IMR-90 (cell line): ENCODE measurements at regions not wholly inside any gene's neighbourhood (a gene's known extent, or its start where the extent isn't known, plus 50 kb on each side); places are given as distances from the start of the nearest gene placed in this dataset.

Experiments
- ATAC-seq: fragments of 200-7000 bp; cut with Tn5 transposase; 2 replicates; pipeline ENCODE4 v1.9.1; 2020; ENCODE audit warnings: low read depth, mild to moderate bottlenecking, moderate library complexity
- BruUV-seq: library from RNA; stranded (reverse); fragments of 400-500 nt; replicated peaks from 2 replicates; lab custom pipeline; 2021; lab: Mats Ljungman, UMichigan
- CTCF ChIA-PET: fragments of 300-600 bp; formaldehyde crosslinking; extraction: SDS; loops from one replicate; lab custom pipeline; 2021; ENCODE audit warnings: antibody characterized with exemption; lab: Yijun Ruan, JAX
- POLR2A ChIA-PET: fragments of 300-600 bp; sonication (Branson Sonifier 250); formaldehyde crosslinking; loops from one replicate; lab custom pipeline; 2022; ENCODE audit warnings: antibody characterized with exemption; ENCODE audit not compliant: unreplicated experiment; lab: Charles Lee
- DNase-seq: peaks from one replicate; pipeline ENCODE4 v3.0.0; 2013
- H2AFZ ChIP-seq: replicated peaks from 2 replicates; pipeline ENCODE3; 2013; ENCODE audit warnings: low read length, mild to moderate bottlenecking; ENCODE audit not compliant: poor library complexity
- H2AK5ac ChIP-seq: 2 replicates; pipeline ENCODE4 v1.6.1; 2013; ENCODE audit warnings: low read depth, low read length, inconsistent platforms
- H2AK9ac ChIP-seq: replicated peaks from 2 replicates; pipeline ENCODE3; 2013; ENCODE audit warnings: mild to moderate bottlenecking, low read depth, low read length, moderate library complexity; ENCODE audit not compliant: poor library complexity
- H2BK120ac ChIP-seq: 2 replicates; pipeline ENCODE4 v1.6.1; 2013; ENCODE audit warnings: low read depth, low read length, inconsistent platforms
- H2BK15ac ChIP-seq: 3 replicates; pipeline ENCODE4 v1.6.1; 2013; ENCODE audit warnings: low read depth, low read length, inconsistent platforms
- H2BK20ac ChIP-seq: 2 replicates; pipeline ENCODE4 v1.6.1; 2013; ENCODE audit warnings: low read depth, mild to moderate bottlenecking, inconsistent platforms, low read length, moderate library complexity
- H2BK5ac ChIP-seq: 2 replicates; pipeline ENCODE4 v1.6.1; 2013; ENCODE audit warnings: mild to moderate bottlenecking, low read depth, low read length, inconsistent platforms; ENCODE audit not compliant: poor library complexity, severe bottlenecking
- H3K14ac ChIP-seq: replicated peaks from 2 replicates; pipeline ENCODE4 v1.6.1; 2013; ENCODE audit warnings: low read depth, low read length, inconsistent platforms
- H3K18ac ChIP-seq: 2 replicates; pipeline ENCODE4 v1.6.1; 2013; ENCODE audit warnings: low read depth, low read length, control low read depth
- H3K23ac ChIP-seq: 2 replicates; pipeline ENCODE4 v1.6.1; 2013; ENCODE audit warnings: low read depth, low read length, inconsistent platforms
- H3K27ac ChIP-seq: 2 replicates; pipeline ENCODE4 v1.5.1; 2013; ENCODE audit warnings: mild to moderate bottlenecking, control low read depth, low read length; ENCODE audit not compliant: insufficient read depth
- H3K27me3 ChIP-seq: 2 replicates; pipeline ENCODE4 v1.6.1; 2013; ENCODE audit warnings: low read length; ENCODE audit not compliant: control insufficient read depth, insufficient read depth
- H3K36me3 ChIP-seq: 2 replicates; pipeline ENCODE4 v1.6.1; 2013; ENCODE audit warnings: low read length, mixed read lengths; ENCODE audit not compliant: control insufficient read depth, insufficient read depth
- H3K4ac ChIP-seq: 2 replicates; pipeline ENCODE4 v1.6.1; 2013; ENCODE audit warnings: low read depth, low read length, inconsistent platforms
- H3K4me1 ChIP-seq: 2 replicates; pipeline ENCODE4 v1.6.1; 2013; ENCODE audit warnings: low read length, mixed read lengths; ENCODE audit not compliant: control insufficient read depth, insufficient read depth
- H3K4me2 ChIP-seq: 2 replicates; pipeline ENCODE4 v1.6.1; 2013; ENCODE audit warnings: low read depth, mild to moderate bottlenecking, control low read depth, low read length, moderate library complexity
- H3K4me3 ChIP-seq: 2 replicates; pipeline ENCODE4 v1.5.1; 2013; ENCODE audit warnings: low read depth, mild to moderate bottlenecking, control low read depth, low read length, moderate library complexity; ENCODE audit not compliant: insufficient read depth
- H3K56ac ChIP-seq: 2 replicates; pipeline ENCODE4 v1.6.1; 2013; ENCODE audit warnings: low read length, inconsistent platforms; ENCODE audit not compliant: insufficient read depth; ENCODE audit errors: extremely low read depth
- H3K79me1 ChIP-seq, 2 experiments: 2 replicates each; pipeline ENCODE4 v1.6.1; 2013; ENCODE audit warnings: low read length in 2 of 2, inconsistent platforms in 1 of 2, low read depth in 1 of 2
- H3K9ac ChIP-seq: 2 replicates; pipeline ENCODE4 v1.6.1; 2013; ENCODE audit warnings: low read depth, low read length, control low read depth
- H3K9me1 ChIP-seq: 2 replicates; pipeline ENCODE4 v1.6.1; 2013; ENCODE audit warnings: low read length, inconsistent platforms; ENCODE audit not compliant: insufficient read depth
- H3K9me3 ChIP-seq: 2 replicates; pipeline ENCODE4 v1.6.1; 2013; ENCODE audit warnings: low read length; ENCODE audit not compliant: control insufficient read depth, insufficient read depth
- H4K20me1 ChIP-seq: 2 replicates; pipeline ENCODE4 v1.6.1; 2013; ENCODE audit warnings: low read length, inconsistent platforms; ENCODE audit not compliant: insufficient read depth
- H4K5ac ChIP-seq: 2 replicates; pipeline ENCODE4 v1.6.1; 2013; ENCODE audit warnings: mild to moderate bottlenecking, low read depth, low read length, control low read depth
- H4K8ac ChIP-seq, 2 experiments: 2 replicates each; pipeline ENCODE4 v1.6.1; 2013; ENCODE audit warnings: low read depth in 2 of 2, low read length in 2 of 2, control low read depth in 1 of 2, inconsistent platforms in 1 of 2
- H4K91ac ChIP-seq: 2 replicates; pipeline ENCODE4 v1.6.1; 2013; ENCODE audit warnings: low read depth, low read length, inconsistent platforms; ENCODE audit not compliant: insufficient read depth
- CHD1 ChIP-seq: IDR thresholded peaks from 2 replicates; pipeline ENCODE4 v1.6.1; 2012; ENCODE audit warnings: low read depth, low read length, improper control_type of control experiment
- MAFK ChIP-seq: IDR thresholded peaks from 2 replicates; pipeline ENCODE4 v1.6.1; 2012; ENCODE audit warnings: low read depth, low read length, improper control_type of control experiment
- MXI1 ChIP-seq: IDR thresholded peaks from 2 replicates; pipeline ENCODE4 v1.6.1; 2012; ENCODE audit warnings: low read depth, mild to moderate bottlenecking, low read length, moderate library complexity, borderline replicate concordance
- RFX5 ChIP-seq: IDR thresholded peaks from 2 replicates; pipeline ENCODE4 v1.8.0; 2012; ENCODE audit warnings: low read depth, mild to moderate bottlenecking, low read length, moderate library complexity
- SMC3 ChIP-seq: fragments of 150-350 bp; IDR thresholded peaks from 2 replicates; pipeline ENCODE4 v1.6.1; 2016; ENCODE audit warnings: low read depth, mild to moderate bottlenecking, antibody characterized with exemption, low read length, moderate library complexity
- WGBS, 2 experiments: methylation state at CpG; one replicate each; pipeline versions ENCODE4 v1.1.5 to v1.1.7; 2013; ENCODE audit warnings: missing lambda C conversion rate in 2 of 2; ENCODE audit not compliant: insufficient read length in 1 of 2; ENCODE audit errors: extremely low coverage in 2 of 2; 5-methylcytosine and 5-hydroxymethylcytosine counted together
- dilution Hi-C: fragments of 300-500 bp; cut with HindIII; formaldehyde crosslinking; loops from one replicate; pipeline ENCODE4 v1.14.3; 2018; ENCODE audit warnings: low sequenced_read_pairs; ENCODE audit not compliant: unreplicated experiment
- in situ Hi-C: fragments of 300-500 bp; cut with MboI; formaldehyde crosslinking; loops from 3 replicates; pipeline ENCODE4 v1.14.3; 2019; ENCODE audit warnings: low sequenced_read_pairs, inconsistent platforms, mixed read lengths
- intact Hi-C: fragments of 100-400 bp; cut with micrococcal nuclease; formaldehyde crosslinking; loops from 2 replicates; pipeline ENCODE4 v1.10.0; 2022
- TF ChIP-seq, protein P1 (sequence below): fragments of 150-350 bp; IDR thresholded peaks from 2 replicates; pipeline ENCODE4 v1.6.1; 2016; ENCODE audit warnings: low read depth, mild to moderate bottlenecking, low read length, moderate library complexity, borderline replicate concordance

DNA sequence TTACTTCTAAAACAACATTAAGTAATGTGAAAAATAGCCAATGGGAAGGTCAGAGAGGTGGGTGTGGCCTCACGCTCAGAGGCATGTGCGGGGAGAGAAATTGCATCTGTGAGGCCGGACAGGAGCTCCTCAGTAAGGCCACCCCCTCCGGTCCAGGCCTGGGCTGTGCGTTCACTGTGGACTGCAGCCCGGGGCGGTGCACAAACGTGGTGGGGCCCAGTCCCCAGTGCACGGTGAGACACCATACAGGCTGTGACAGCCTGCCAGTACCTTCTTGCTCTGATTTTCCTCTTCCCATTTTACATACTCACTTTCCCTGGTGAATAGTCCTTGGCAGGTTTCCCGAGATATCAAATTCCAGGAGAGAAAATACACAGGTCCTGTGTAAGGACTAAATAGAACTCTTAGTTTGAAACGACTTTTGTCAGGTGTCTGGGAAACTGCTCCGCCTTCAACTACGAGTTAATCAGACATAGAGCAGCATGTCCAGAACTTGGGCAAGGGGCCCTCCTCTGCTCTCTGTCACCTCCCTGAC, 174.1 kb upstream of the MKI67 start:
- in situ Hi-C loops (no loop called here), intact Hi-C loops (no loop called here), dilution Hi-C loops (no loop called here)
- no peaks in the 10 kb centered on the region for H3K36me3 ChIP-seq
- no peak for TF ChIP-seq RFX5
- no peak for TF ChIP-seq MXI1
- no peak for TF ChIP-seq SMC3
- TF ChIP-seq, protein P1, sequence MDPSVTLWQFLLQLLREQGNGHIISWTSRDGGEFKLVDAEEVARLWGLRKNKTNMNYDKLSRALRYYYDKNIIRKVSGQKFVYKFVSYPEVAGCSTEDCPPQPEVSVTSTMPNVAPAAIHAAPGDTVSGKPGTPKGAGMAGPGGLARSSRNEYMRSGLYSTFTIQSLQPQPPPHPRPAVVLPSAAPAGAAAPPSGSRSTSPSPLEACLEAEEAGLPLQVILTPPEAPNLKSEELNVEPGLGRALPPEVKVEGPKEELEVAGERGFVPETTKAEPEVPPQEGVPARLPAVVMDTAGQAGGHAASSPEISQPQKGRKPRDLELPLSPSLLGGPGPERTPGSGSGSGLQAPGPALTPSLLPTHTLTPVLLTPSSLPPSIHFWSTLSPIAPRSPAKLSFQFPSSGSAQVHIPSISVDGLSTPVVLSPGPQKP: no peak
- no peak for TF ChIP-seq MAFK
- TF ChIP-seq CHD1: no peak
- no peak overlapping the region for H3K9ac ChIP-seq
- H2AK5ac ChIP-seq: no peak overlapping the region
- DNase-seq (no peak), ATAC-seq (no peak)
- H3K9me1 ChIP-seq: no peaks in the 10 kb centered on the region
- H2BK15ac ChIP-seq: no peak overlapping the region
- H2BK20ac ChIP-seq: no peak overlapping the region
- no peak overlapping the region for H4K5ac ChIP-seq
- CTCF ChIA-PET: no interaction called here
- H3K27me3 ChIP-seq: no peaks in the 10 kb centered on the region
- no peak overlapping the region for H2AK9ac ChIP-seq
- no peak overlapping the region for H3K4ac ChIP-seq
- peaks cover 46% of the 10 kb centered on the region for H3K9me3 ChIP-seq
- H3K14ac ChIP-seq: no peak overlapping the region
- H2BK120ac ChIP-seq: no peak overlapping the region
- POLR2A ChIA-PET: no interaction called here
- H3K4me1 ChIP-seq: no peaks in the 10 kb centered on the region
- no peak overlapping the region for H4K91ac ChIP-seq
- H3K79me1 ChIP-seq: no peaks in the 10 kb centered on the region
- no peak overlapping the region for H2AFZ ChIP-seq
- H3K56ac ChIP-seq: no peak overlapping the region
- no peak overlapping the region for H3K27ac ChIP-seq
- no peak overlapping the region for H2BK5ac ChIP-seq
- H3K4me2 ChIP-seq: no peak overlapping the region
- H4K8ac ChIP-seq: no peak overlapping the region
- no peak overlapping the region for H3K18ac ChIP-seq
- H4K20me1 ChIP-seq: no peaks in the 10 kb centered on the region
- 46% methylated on average over 3 of the region's 13 CpGs; no CpG with 5 or more reads in 1 of the 2 experiments for WGBS, 2 experiments
- no peak overlapping the region for H3K23ac ChIP-seq
- no TSS peak for BruUV-seq
- H3K4me3 ChIP-seq: no peak overlapping the region
